ENCODE measurements at regions not wholly inside any gene's neighbourhood (a gene's known extent, or its start where the extent isn't known, plus 50 kb on each side); places are given as distances from the start of the nearest gene placed in this dataset.

GRCh38 chr19:31096062-31096830, 253.0 kb downstream of the TSHZ3 start:
- 90 to 94% methylated on average over 12 to 22 of the region's 22 CpGs for WGBS, 2 experiments (ENCODE audit: insufficient coverage in 1 of 2, insufficient read length in 1 of 2)
- no peaks in the 10 kb centered on the region for H3K27me3 Mint-ChIP-seq (ENCODE audit: insufficient read depth)
- Histone ChIP-seq H3K27ac (ENCODE audit: low read depth, low read length) (peak overlapping the region; percentile 48), H3K27me3 (ENCODE audit: control insufficient read depth, insufficient read depth, low read length, poor library complexity, severe bottlenecking) (no peaks in the 10 kb centered on the region), H3K36me3 (ENCODE audit: control insufficient read depth, insufficient read depth, low read length) (no peaks in the 10 kb centered on the region), H3K4me1 (ENCODE audit: control insufficient read depth, insufficient read depth, low read length) (no peaks in the 10 kb centered on the region), H3K4me3 (ENCODE audit: low read length) (no peak overlapping the region), H3K9me3 (ENCODE audit: control insufficient read depth, low read length) (no peaks in the 10 kb centered on the region), H3K9ac (ENCODE audit: extremely low read depth, low read length, poor library complexity, severe bottlenecking) (no peak overlapping the region)
- no peaks in the 10 kb centered on the region for H3K9me3 Mint-ChIP-seq
- DNase-seq: no peak
- TF ChIP-seq CTCF (conservative IDR thresholded peaks at IDR 0.05): no peak
- no peaks in the 10 kb centered on the region for H3K36me3 Mint-ChIP-seq (ENCODE audit: low read depth)
- H3K4me1 Mint-ChIP-seq: peaks cover 4% of the 10 kb centered on the region
- H3K4me3 Mint-ChIP-seq: no peak overlapping the region
- H3K27ac Mint-ChIP-seq: no peak overlapping the region

- Mint-ChIP-seq H3K27ac (no peak overlapping the region), H3K4me3 (no peak overlapping the region), H3K36me3 (ENCODE audit: low read depth) (no peaks in the 10 kb centered on the region), H3K9me3 (no peaks in the 10 kb centered on the region), H3K27me3 (ENCODE audit: insufficient read depth) (no peaks in the 10 kb centered on the region), H3K4me1 (no peaks in the 10 kb centered on the region)
- H3K4me1 ChIP-seq (ENCODE audit: control insufficient read depth, insufficient read depth, low read length): no peaks in the 10 kb centered on the region
- H3K4me3 ChIP-seq (ENCODE audit: low read length): no peak overlapping the region
- no peak for DNase-seq
- H3K27ac ChIP-seq (ENCODE audit: low read depth, low read length): no peak overlapping the region
- TF ChIP-seq CTCF (conservative IDR thresholded peaks at IDR 0.05): no peak
- no peaks in the 10 kb centered on the region for H3K9me3 ChIP-seq (ENCODE audit: control insufficient read depth, low read length)
- H3K9ac ChIP-seq (ENCODE audit: extremely low read depth, low read length, poor library complexity, severe bottlenecking): no peak overlapping the region
- H3K36me3 ChIP-seq (ENCODE audit: control insufficient read depth, insufficient read depth, low read length): no peaks in the 10 kb centered on the region
- no peaks in the 10 kb centered on the region for H3K27me3 ChIP-seq (ENCODE audit: control insufficient read depth, insufficient read depth, low read length, poor library complexity, severe bottlenecking)
- WGBS, 2 experiments (ENCODE audit: insufficient coverage in 1 of 2, insufficient read length in 1 of 2): 85 to 91% methylated on average over 2 to 6 of the region's 6 CpGs
Observed at GRCh38 chr19:31095100-31095804, 254.0 kb downstream of the TSHZ3 start.

GRCh38 chr19:31092274-31092673, 257.0 kb downstream of the TSHZ3 start:
- Histone ChIP-seq H3K27ac (ENCODE audit: low read depth, low read length) (no peak overlapping the region), H3K9ac (ENCODE audit: extremely low read depth, low read length, poor library complexity, severe bottlenecking) (no peak overlapping the region)
- no peaks in the 10 kb centered on the region for H3K4me1 Mint-ChIP-seq

More at GRCh38 chr19:31092274-31092673, 257.0 kb downstream of the TSHZ3 start:
- Mint-ChIP-seq H3K27ac (no peak overlapping the region), H3K27me3 (ENCODE audit: insufficient read depth) (peaks cover 1% of the 10 kb centered on the region), H3K36me3 (ENCODE audit: low read depth) (no peaks in the 10 kb centered on the region), H3K9me3 (no peaks in the 10 kb centered on the region), H3K4me3 (no peak overlapping the region)
- H3K9me3 ChIP-seq (ENCODE audit: control insufficient read depth, low read length): no peaks in the 10 kb centered on the region
- H3K4me3 ChIP-seq (ENCODE audit: low read length): no peak overlapping the region
- H3K36me3 ChIP-seq (ENCODE audit: control insufficient read depth, insufficient read depth, low read length): no peaks in the 10 kb centered on the region
- no peak for TF ChIP-seq CTCF (conservative IDR thresholded peaks at IDR 0.05)
- no peaks in the 10 kb centered on the region for H3K27me3 ChIP-seq (ENCODE audit: control insufficient read depth, insufficient read depth, low read length, poor library complexity, severe bottlenecking)
- 93 to 95% methylated on average over 9 to 11 of the region's 11 CpGs for WGBS, 2 experiments (ENCODE audit: insufficient coverage in 1 of 2, insufficient read length in 1 of 2)
- H3K4me1 ChIP-seq (ENCODE audit: control insufficient read depth, insufficient read depth, low read length): no peaks in the 10 kb centered on the region
- DNase-seq: no peak

Data from endodermal cell (in vitro differentiated cells).